Left colon (tissue), 2 donors: ENCODE measurements at regions not wholly inside any gene's neighbourhood (a gene's known extent, or its start where the extent isn't known, plus 50 kb on each side); places are given as distances from the start of the nearest gene placed in this dataset.
A peak's percentile ranks its signal among the peaks of the same experiment; 100 is the strongest.

ENCODE experiments used
- ATAC-seq: fragments of 200-7000 bp; cut with Tn5 transposase; one replicate; pipeline ENCODE4 v1.9.1; 2020; ENCODE audit warnings: mild to moderate bottlenecking, moderate library complexity
- DNase-seq, 2 donors: peaks; one replicate each; pipeline ENCODE4 v3.0.0-alpha.2; 2020
- intact Hi-C, 2 donors: fragments of 100-400 bp; cut with DNase I in 1 of 2; cut with micrococcal nuclease in 1 of 2; formaldehyde crosslinking; loops; one replicate each; pipeline versions ENCODE4 v1.11.2 to v1.14.0; 2022; cut with DNase I, micrococcal nuclease
- donor health status: DM: no; HTN: no; CAD: no.
- donor health status: DM: yes; HTN: yes; CAD: no.

- intact Hi-C loops = no loop called here
- no peak for ATAC-seq
- DNase-seq = no peak
These were observed 104.2 kb downstream of the MTNR1B start for GRCh38 chr11:93073508-93074280.

- intact Hi-C loops = no loop called here
- DNase-seq (no peak), ATAC-seq (no peak)
These were observed 104.9 kb downstream of the MTNR1B start for GRCh38 chr11:93074352-93074751.

GRCh38 chr11:93075782-93076181 lies 106.3 kb downstream of the MTNR1B start:
- no peak for ATAC-seq
- DNase-seq = no peak
- intact Hi-C loops = no loop called here

GRCh38 chr11:93080146-93080759 lies 110.8 kb downstream of the MTNR1B start:
- intact Hi-C loops = no loop called here
- ATAC-seq = peak; percentile 70
- no peak for DNase-seq

GRCh38 chr11:93081694-93082093 lies 112.2 kb downstream of the MTNR1B start:
- no peak for DNase-seq
- intact Hi-C loops = no loop called here
- no peak for ATAC-seq

GRCh38 chr11:93082900-93083299 lies 113.4 kb downstream of the MTNR1B start:
- intact Hi-C loops = no loop called here

DNA sequence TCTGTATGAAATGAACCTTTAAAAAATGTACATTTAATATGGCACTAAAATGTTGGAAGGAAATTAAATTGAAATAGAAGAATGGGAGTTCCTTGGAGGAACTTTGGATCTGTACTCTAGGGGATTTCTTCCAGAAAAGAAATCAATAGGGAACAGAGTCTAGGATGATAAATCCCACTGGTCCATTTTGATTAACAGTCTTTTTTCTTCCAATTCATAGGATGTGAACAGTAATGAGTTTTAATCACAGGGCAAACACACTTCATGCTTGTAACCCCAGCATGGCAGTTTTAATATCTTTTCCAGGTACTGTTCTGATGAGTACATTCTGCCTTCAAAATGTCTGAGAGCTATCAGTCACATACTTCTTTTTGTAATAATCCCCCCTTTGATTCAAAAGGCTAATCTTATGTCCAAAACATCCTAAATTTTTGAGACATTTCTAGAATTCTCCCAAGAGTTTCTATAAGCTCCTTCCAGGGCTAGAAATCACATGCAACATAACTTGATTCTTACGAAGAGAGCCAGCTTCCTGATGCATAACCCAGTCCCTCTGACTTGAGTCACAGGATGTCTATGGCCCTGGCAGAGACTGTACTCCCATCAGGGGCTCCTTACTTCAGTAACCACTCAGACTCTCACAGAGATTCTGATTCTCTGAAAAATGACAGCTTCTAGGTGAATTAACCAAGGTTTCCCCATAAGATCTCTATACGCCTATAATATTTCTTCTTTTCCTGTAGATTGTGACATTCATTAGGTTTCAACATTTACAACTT lies 112.9 kb downstream of the SLC36A4 start:
- intact Hi-C loops = no loop called here
- ATAC-seq (no peak), DNase-seq (no peak)

More at GRCh38 chr11:93082900-93083299, 113.4 kb downstream of the MTNR1B start:
- no peak for ATAC-seq
- no peak for DNase-seq

DNA sequence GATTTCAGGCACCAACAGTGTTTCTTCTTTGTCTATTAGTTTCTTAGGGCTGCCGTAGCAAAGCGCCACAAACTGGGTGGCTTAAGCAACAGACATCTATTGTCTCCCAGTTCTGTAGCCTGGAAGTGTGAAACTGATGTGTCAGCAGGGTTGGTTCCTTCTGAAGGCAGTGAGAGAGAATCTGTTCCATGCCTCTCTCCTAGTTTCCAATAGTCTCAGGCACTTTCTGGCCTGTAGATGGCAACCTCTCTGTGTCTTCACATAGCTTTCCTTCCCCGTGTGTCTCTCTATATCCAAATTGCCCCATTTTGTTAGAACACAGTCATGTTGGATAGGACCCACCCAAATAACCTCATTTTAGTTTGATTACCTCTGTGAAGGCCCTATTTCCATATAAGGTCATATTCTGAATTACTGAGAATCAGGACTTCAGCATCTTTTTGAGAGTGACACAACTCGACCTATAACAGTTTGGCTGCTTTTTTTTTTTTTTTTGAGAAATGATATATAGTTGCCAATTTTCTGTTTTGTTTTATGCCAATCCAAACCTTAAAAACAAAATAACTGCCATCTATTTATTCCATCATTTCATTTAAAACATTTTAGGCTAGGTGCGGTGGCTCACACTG lies 108.2 kb downstream of the SLC36A4 start:
- peak; percentile 20 to 27 for DNase-seq
- peak; percentile 91 for ATAC-seq
- intact Hi-C loops = no loop called here
